B cell (primary cell): ENCODE measurements at regions not wholly inside any gene's neighbourhood (a gene's known extent, or its start where the extent isn't known, plus 50 kb on each side); places are given as distances from the start of the nearest gene placed in this dataset.

Experiments
- ATAC-seq: fragments of 200-7000 bp; cut with Tn5 transposase; one replicate; pipeline ENCODE4 v1.10.0; 2021; ENCODE audit warnings: low read depth, mild to moderate bottlenecking, moderate number of reproducible peaks, moderate library complexity
- CTCF ChIA-PET: fragments of 350-600 bp; sonication (Branson Sonifier 250); formaldehyde crosslinking; loops from one replicate; lab custom pipeline; 2021; ENCODE audit warnings: antibody characterized with exemption, inconsistent platforms; lab: Charles Lee
- POLR2A ChIA-PET: fragments of 350-600 bp; sonication (Branson Sonifier 250); formaldehyde crosslinking; loops from one replicate; lab custom pipeline; 2021; ENCODE audit warnings: antibody characterized with exemption; lab: Charles Lee
- DNase-seq: peaks from one replicate; pipeline ENCODE4 v3.0.0; 2013
- H2AFZ ChIP-seq: 2 replicates; pipeline ENCODE4 v1.6.1; 2012; ENCODE audit warnings: mild to moderate bottlenecking, low read depth, low read length; ENCODE audit not compliant: insufficient read depth, poor library complexity, severe bottlenecking
- H3K27ac ChIP-seq, 2 donors: 1 replicate in 1 of 2; 2 replicates in 1 of 2; pipeline ENCODE4 v1.5.1; 2012 to 2013; ENCODE audit warnings: low read length in 2 of 2, mild to moderate bottlenecking in 2 of 2, moderate library complexity in 1 of 2
- H3K27me3 ChIP-seq, 4 experiments: fragments of 200-600 bp in 1 of 4; sonication (generic) in 1 of 4; replicated peaks in 1 of 4; 1 replicate in 2 of 4; 2 replicates in 2 of 4; pipeline versions ENCODE4 v1.6.1 to v1.7.0; 2013 to 2016; ENCODE audit warnings: low read length in 3 of 4, mild to moderate bottlenecking in 2 of 4, mixed read lengths in 1 of 4, moderate library complexity in 1 of 4; ENCODE audit not compliant: insufficient read depth in 4 of 4, control insufficient read depth in 3 of 4; ENCODE audit errors: control extremely low read depth in 1 of 4
- H3K36me3 ChIP-seq, 2 experiments: replicated peaks in 1 of 2; 1 replicate in 1 of 2; 2 replicates in 1 of 2; pipeline versions ENCODE4 v1.6.1 to v1.7.1; 2013; ENCODE audit warnings: low read length in 1 of 2; ENCODE audit not compliant: insufficient read depth in 2 of 2, control insufficient read depth in 1 of 2; ENCODE audit errors: control extremely low read depth in 1 of 2, extremely low read depth in 1 of 2
- H3K4me1 ChIP-seq, 2 donors: fragments of 200-600 bp in 1 of 2; sonication (generic) in 1 of 2; 1 replicate in 1 of 2; 2 replicates in 1 of 2; pipeline versions ENCODE4 v1.5.1 to v1.6.1; 2013 to 2017; ENCODE audit warnings: low read length in 2 of 2; ENCODE audit not compliant: control insufficient read depth in 2 of 2, insufficient read depth in 2 of 2
- H3K4me2 ChIP-seq: replicated peaks from 2 replicates; pipeline ENCODE3; 2012; ENCODE audit warnings: mild to moderate bottlenecking, low read depth, low read length; ENCODE audit not compliant: poor library complexity, severe bottlenecking
- H3K4me3 ChIP-seq, 5 experiments: fragments of 200-600 bp in 1 of 5; sonication (generic) in 1 of 5; 1 replicate in 3 of 5; 2 replicates in 2 of 5; pipeline versions ENCODE4 v1.5.1 to v1.7.0; 2011 to 2016; ENCODE audit warnings: low read length in 4 of 5, mild to moderate bottlenecking in 4 of 5, low read depth in 2 of 5, control low read depth in 1 of 5, moderate library complexity in 1 of 5; ENCODE audit not compliant: insufficient read depth in 1 of 5; ENCODE audit errors: control extremely low read depth in 1 of 5, extremely low read depth in 1 of 5
- H3K79me2 ChIP-seq: fragments of 200-600 bp; sonication (generic); one replicate; pipeline ENCODE4 v1.6.0; 2016; ENCODE audit warnings: low read length; ENCODE audit not compliant: control insufficient read depth, insufficient read depth
- H3K9ac ChIP-seq: fragments of 200-600 bp; sonication (generic); 2 replicates; pipeline ENCODE4 v1.6.1; 2017; ENCODE audit warnings: mild to moderate bottlenecking, low read length, moderate library complexity
- H3K9me3 ChIP-seq, 3 donors: one replicate each; pipeline versions ENCODE4 v1.6.1 to v1.7.1; 2013; ENCODE audit warnings: low read length in 2 of 3; ENCODE audit not compliant: control insufficient read depth in 2 of 3, insufficient read depth in 1 of 3; ENCODE audit errors: control extremely low read depth in 1 of 3
- H4K20me1 ChIP-seq: 2 replicates; pipeline ENCODE4 v1.6.0; 2012; ENCODE audit warnings: mild to moderate bottlenecking, low read length; ENCODE audit not compliant: insufficient read depth, control insufficient read depth, poor library complexity, severe bottlenecking
- H3K27ac Mint-ChIP-seq: one replicate; pipeline ENCODE4 v1.8.0; 2021; ENCODE audit warnings: mixed read lengths
- H3K27me3 Mint-ChIP-seq: one replicate; pipeline ENCODE4 v1.8.0; 2021; ENCODE audit warnings: mixed read lengths
- H3K4me1 Mint-ChIP-seq: one replicate; pipeline ENCODE4 v1.8.0; 2021; ENCODE audit warnings: mixed read lengths
- H3K4me3 Mint-ChIP-seq: one replicate; pipeline ENCODE4 v1.8.0; 2021; ENCODE audit warnings: mixed read lengths
- H3K9me3 Mint-ChIP-seq: one replicate; pipeline ENCODE4 v1.8.0; 2022; ENCODE audit warnings: mixed read lengths; ENCODE audit not compliant: insufficient read depth
- CTCF ChIP-seq: fragments of 200-600 bp; IDR thresholded peaks from one replicate; pipeline ENCODE4 v1.8.0; 2022; ENCODE audit warnings: antibody characterized with exemption, mild to moderate bottlenecking
- EZH2 ChIP-seq: IDR thresholded peaks from 2 replicates; pipeline ENCODE4 v1.6.1; 2012; ENCODE audit warnings: borderline replicate concordance, low read depth, mild to moderate bottlenecking, moderate library complexity, low read length; ENCODE audit not compliant: insufficient read depth, poor library complexity, severe bottlenecking
- WGBS: methylation state at CpG from one replicate; pipeline ENCODE4 v1.1.5; 2013; ENCODE audit warnings: missing lambda C conversion rate; ENCODE audit not compliant: insufficient coverage; 5-methylcytosine and 5-hydroxymethylcytosine counted together
- intact Hi-C: fragments of 100-400 bp; cut with micrococcal nuclease; formaldehyde crosslinking; loops from one replicate; pipeline ENCODE4 v1.10.0; 2022

GRCh38 chr1:228903434-228904071 lies 168.3 kb downstream of the RHOU start:
- peaks cover 13% of the 10 kb centered on the region for H3K27me3 Mint-ChIP-seq
- no peak overlapping the region for H3K4me3 ChIP-seq
- intact Hi-C loops, result no loop called here
- no peaks in the 10 kb centered on the region for H4K20me1 ChIP-seq
- peaks cover 2 to 5% of the 10 kb centered on the region in 2 donors for H3K4me1 ChIP-seq
- H3K4me3 Mint-ChIP-seq, result no peak overlapping the region
- no peak overlapping the region for H3K27ac ChIP-seq
- no peak overlapping the region for H2AFZ ChIP-seq
- no peaks in the 10 kb centered on the region for H3K79me2 ChIP-seq
- H3K4me1 Mint-ChIP-seq, result peaks cover 3% of the 10 kb centered on the region
- TF ChIP-seq EZH2 (no peak), CTCF (no peak)
- POLR2A ChIA-PET, result no interaction called here
- ATAC-seq (no peak), DNase-seq (no peak)
- 55% methylated on average over 8 of the region's 9 CpGs for WGBS
- H3K27ac Mint-ChIP-seq, result no peak overlapping the region
- no peaks in the 10 kb centered on the region for H3K9me3 Mint-ChIP-seq
- H3K9ac ChIP-seq, result no peak overlapping the region
- H3K27me3 ChIP-seq, result no peaks in the 10 kb centered on the region
- H3K4me2 ChIP-seq, result no peak overlapping the region
- CTCF ChIA-PET, result no interaction called here
- H3K36me3 ChIP-seq, result no peaks in the 10 kb centered on the region
- H3K9me3 ChIP-seq, result no peaks in the 10 kb centered on the region

- H3K9me3 Mint-ChIP-seq, result no peaks in the 10 kb centered on the region
- no peak overlapping the region for H3K4me2 ChIP-seq
- no peaks in the 10 kb centered on the region for H3K9me3 ChIP-seq
- no peaks in the 10 kb centered on the region for H4K20me1 ChIP-seq
- no peak overlapping the region for H3K4me3 ChIP-seq
- DNase-seq, result no peak
- no peak overlapping the region for H3K27ac Mint-ChIP-seq
- intact Hi-C loops, result no loop called here
- CTCF ChIA-PET, result no interaction called here
- no peaks in the 10 kb centered on the region for H3K36me3 ChIP-seq
- no peak overlapping the region for H2AFZ ChIP-seq
- no peaks in the 10 kb centered on the region for H3K27me3 ChIP-seq
- no peak overlapping the region for H3K9ac ChIP-seq
- H3K4me3 Mint-ChIP-seq, result no peak overlapping the region
- ATAC-seq, result no peak
- H3K27ac ChIP-seq, result no peak overlapping the region
- no peak for TF ChIP-seq EZH2
- TF ChIP-seq CTCF, result no peak
- H3K4me1 Mint-ChIP-seq, result no peaks in the 10 kb centered on the region
- no peaks in the 10 kb centered on the region for H3K4me1 ChIP-seq
- POLR2A ChIA-PET, result no interaction called here
- WGBS, result 94% methylated on average over 3 of the region's 4 CpGs
- H3K27me3 Mint-ChIP-seq, result peaks cover 13% of the 10 kb centered on the region
- H3K79me2 ChIP-seq, result no peaks in the 10 kb centered on the region
These were observed 168.9 kb downstream of the RHOU start for GRCh38 chr1:228904222-228904621.
